HEK293T (cell line): ENCODE measurements at regions not wholly inside any gene's neighbourhood (a gene's known extent, or its start where the extent isn't known, plus 50 kb on each side); places are given as distances from the start of the nearest gene placed in this dataset.

ENCODE experiments used
- CTCF ChIA-PET: fragments of 350-600 bp; formaldehyde crosslinking; extraction: SDS; loops from one replicate; lab custom pipeline; 2021; ENCODE audit warnings: antibody characterized with exemption, inconsistent platforms; lab: Yijun Ruan, JAX
- POLR2A ChIA-PET: fragments of 350-600 bp; formaldehyde crosslinking; extraction: SDS; loops from one replicate; lab custom pipeline; 2020; ENCODE audit warnings: antibody characterized with exemption, inconsistent platforms; lab: Yijun Ruan, JAX
- DNase-seq: peaks from one replicate; pipeline ENCODE4 v3.0.0; 2012; ENCODE audit warnings: mixed read lengths; ENCODE audit errors: extremely low spot score
- ARNT ChIP-seq: fragments of 450-650 bp; IDR thresholded peaks from 2 replicates; pipeline ENCODE4 v1.6.1; 2017; ENCODE audit warnings: mild to moderate bottlenecking
- BHLHE40 ChIP-seq: fragments of 450-650 bp; IDR thresholded peaks from 2 replicates; pipeline ENCODE4 v1.6.1; 2016; ENCODE audit warnings: mild to moderate bottlenecking, moderate library complexity, borderline replicate concordance
- CTBP1 ChIP-seq: fragments of 450-650 bp; IDR thresholded peaks from 2 replicates; pipeline ENCODE4 v1.6.1; 2016; ENCODE audit warnings: borderline replicate concordance
- ELF4 ChIP-seq: fragments of 450-650 bp; IDR thresholded peaks from 2 replicates; pipeline ENCODE4 v1.6.1; 2017; ENCODE audit warnings: antibody characterized with exemption
- FOXA1 ChIP-seq: fragments of 450-650 bp; IDR thresholded peaks from 2 replicates; pipeline ENCODE4 v1.6.1; 2016; ENCODE audit warnings: mild to moderate bottlenecking
- FOXK2 ChIP-seq: fragments of 450-650 bp; IDR thresholded peaks from 2 replicates; pipeline ENCODE4 v1.6.1; 2016; ENCODE audit warnings: mild to moderate bottlenecking
- FOXM1 ChIP-seq: fragments of 450-650 bp; IDR thresholded peaks from 2 replicates; pipeline ENCODE4 v1.6.1; 2017; ENCODE audit warnings: mild to moderate bottlenecking, borderline replicate concordance
- HDGF ChIP-seq: fragments of 450-650 bp; IDR thresholded peaks from 2 replicates; pipeline ENCODE4 v1.6.1; 2017; ENCODE audit warnings: antibody characterized with exemption, borderline replicate concordance
- L3MBTL2 ChIP-seq: fragments of 450-650 bp; conservative IDR thresholded peaks from 2 replicates; pipeline ENCODE4 v1.6.1; 2016; ENCODE audit warnings: mild to moderate bottlenecking
- LEF1 ChIP-seq: fragments of 450-650 bp; IDR thresholded peaks from 2 replicates; pipeline ENCODE4 v1.6.1; 2017; ENCODE audit warnings: mild to moderate bottlenecking, borderline replicate concordance
- NFRKB ChIP-seq: fragments of 450-650 bp; IDR thresholded peaks from 2 replicates; pipeline ENCODE4 v1.6.1; 2016; ENCODE audit warnings: mild to moderate bottlenecking, moderate library complexity
- SP1 ChIP-seq: fragments of 450-650 bp; IDR thresholded peaks from 2 replicates; pipeline ENCODE4 v1.6.1; 2017
- SUZ12 ChIP-seq: fragments of 450-650 bp; IDR thresholded peaks from 2 replicates; pipeline ENCODE4 v1.6.1; 2016; ENCODE audit warnings: mild to moderate bottlenecking
- TARDBP ChIP-seq: fragments of 450-650 bp; IDR thresholded peaks from 2 replicates; pipeline ENCODE4 v1.6.1; 2016
- ZNF384 ChIP-seq: fragments of 450-650 bp; IDR thresholded peaks from 2 replicates; pipeline ENCODE4 v1.6.1; 2016
- TF ChIP-seq, protein P1 (sequence below): fragments of 450-650 bp; IDR thresholded peaks from 2 replicates; pipeline ENCODE4 v1.6.1; 2016

DNA sequence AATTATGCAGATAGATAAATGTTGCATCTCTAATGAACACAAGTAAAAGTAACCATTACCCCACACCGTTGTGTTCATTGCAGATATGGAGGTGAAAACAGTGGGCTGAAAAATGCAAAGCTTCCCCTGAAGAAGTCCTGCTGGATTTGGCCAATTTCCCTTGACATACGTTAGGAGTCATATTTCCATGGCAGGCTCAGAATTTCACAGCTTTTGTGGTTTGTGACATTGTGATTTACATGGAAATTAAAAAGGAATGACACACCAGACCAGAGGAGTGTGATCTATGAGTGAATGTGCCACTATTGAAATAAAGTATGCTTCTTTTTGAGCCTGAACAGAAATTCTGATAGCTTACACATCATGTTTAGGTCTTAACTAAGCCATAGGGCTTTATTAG, 221.1 kb upstream of the TMTC4 start:
- ChIA-PET CTCF (no interaction called here), POLR2A (no interaction called here)
- TF ChIP-seq ZNF384 (no peak), HDGF (no peak), SUZ12 (no peak), ELF4 (no peak), FOXK2 (no peak), LEF1 (no peak), FOXM1 (no peak), L3MBTL2 (no peak), ARNT (no peak), TARDBP (no peak), CTBP1 (no peak), SP1 (no peak), BHLHE40 (no peak), FOXA1 (no peak)
- TF ChIP-seq, protein P1, sequence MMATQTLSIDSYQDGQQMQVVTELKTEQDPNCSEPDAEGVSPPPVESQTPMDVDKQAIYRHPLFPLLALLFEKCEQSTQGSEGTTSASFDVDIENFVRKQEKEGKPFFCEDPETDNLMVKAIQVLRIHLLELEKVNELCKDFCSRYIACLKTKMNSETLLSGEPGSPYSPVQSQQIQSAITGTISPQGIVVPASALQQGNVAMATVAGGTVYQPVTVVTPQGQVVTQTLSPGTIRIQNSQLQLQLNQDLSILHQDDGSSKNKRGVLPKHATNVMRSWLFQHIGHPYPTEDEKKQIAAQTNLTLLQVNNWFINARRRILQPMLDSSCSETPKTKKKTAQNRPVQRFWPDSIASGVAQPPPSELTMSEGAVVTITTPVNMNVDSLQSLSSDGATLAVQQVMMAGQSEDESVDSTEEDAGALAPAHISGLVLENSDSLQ = no peak
- DNase-seq = no peak

DNA sequence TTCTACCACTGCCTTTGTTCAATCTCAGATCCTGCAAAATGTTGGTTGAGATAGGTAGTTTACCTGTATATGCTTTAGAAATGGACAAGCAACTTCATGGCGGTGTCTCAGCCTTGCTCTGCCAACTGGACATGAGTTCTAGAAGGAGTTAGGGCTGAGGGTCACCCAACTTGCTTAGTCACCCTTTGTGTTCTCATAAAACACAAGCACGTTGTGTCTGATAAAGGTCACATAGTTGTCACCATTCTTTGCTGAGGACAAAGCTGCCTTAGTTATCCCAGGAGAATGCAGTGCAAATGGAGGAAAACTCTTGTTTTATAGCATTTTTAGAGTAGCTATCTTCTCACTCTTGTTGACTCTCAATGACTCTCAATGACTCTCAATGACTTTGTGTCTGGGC, 218.4 kb upstream of the TMTC4 start:
- CTCF ChIA-PET = no interaction called here
- no peak for TF ChIP-seq L3MBTL2
- no peak for DNase-seq
- POLR2A ChIA-PET = no interaction called here

DNA sequence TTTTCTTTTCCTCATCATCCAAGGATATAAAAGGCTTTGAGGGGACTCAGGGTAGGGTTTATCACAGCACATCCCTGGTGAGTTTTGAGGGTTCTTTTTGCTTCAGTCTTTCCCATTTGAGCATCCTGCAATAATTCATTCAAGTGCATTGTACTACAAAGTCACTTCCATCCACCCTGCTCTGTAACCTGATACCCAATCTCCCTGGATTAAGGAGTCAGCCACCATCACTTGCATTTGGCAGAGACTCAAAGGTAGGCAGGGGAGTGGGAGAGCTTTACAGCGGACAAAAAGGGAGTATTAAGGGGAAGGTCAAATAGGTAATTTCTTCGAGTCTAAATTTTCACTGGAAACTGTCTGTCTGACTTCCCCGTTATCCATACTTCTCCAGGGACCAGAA, 216.1 kb upstream of the TMTC4 start:
- CTCF ChIA-PET = no interaction called here
- POLR2A ChIA-PET = no interaction called here
- no peak for TF ChIP-seq ZNF384
- TF ChIP-seq LEF1 = no peak
- no peak for TF ChIP-seq FOXA1
- TF ChIP-seq FOXK2 = no peak
- no peak for TF ChIP-seq HDGF
- no peak for TF ChIP-seq L3MBTL2
- no peak for TF ChIP-seq FOXM1
- TF ChIP-seq ARNT = no peak
- no peak for TF ChIP-seq SP1
- TF ChIP-seq BHLHE40 = no peak
- TF ChIP-seq TARDBP = no peak
- no peak for TF ChIP-seq ELF4
- TF ChIP-seq SUZ12 = no peak
- TF ChIP-seq, protein P1 = no peak
- DNase-seq = no peak

DNA sequence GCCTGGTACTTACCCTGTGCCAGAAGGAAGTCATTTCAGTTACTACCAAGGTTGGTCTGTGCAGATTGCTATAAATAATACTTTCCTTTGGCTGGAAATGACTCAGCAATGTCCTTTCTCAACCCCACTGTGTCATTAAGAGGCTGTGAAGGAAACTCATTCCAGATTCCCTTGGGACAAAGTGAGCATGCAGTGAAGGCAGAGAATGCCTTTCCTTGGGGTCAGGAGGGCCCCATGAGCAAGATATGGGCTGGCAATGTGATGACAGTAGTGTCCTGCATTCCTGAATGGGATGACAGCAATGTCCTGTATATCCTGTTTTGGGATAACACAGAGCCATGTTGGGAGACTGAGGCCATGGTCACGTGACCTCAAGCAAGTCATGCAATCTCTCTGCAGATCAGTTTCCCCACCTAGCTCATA, 213.1 kb upstream of the TMTC4 start:
- ChIA-PET POLR2A (no interaction called here), CTCF (no interaction called here)
- TF ChIP-seq FOXA1 = no peak
- no peak for TF ChIP-seq NFRKB
- TF ChIP-seq, protein P1 = no peak
- TF ChIP-seq ARNT = no peak
- no peak for DNase-seq

DNA sequence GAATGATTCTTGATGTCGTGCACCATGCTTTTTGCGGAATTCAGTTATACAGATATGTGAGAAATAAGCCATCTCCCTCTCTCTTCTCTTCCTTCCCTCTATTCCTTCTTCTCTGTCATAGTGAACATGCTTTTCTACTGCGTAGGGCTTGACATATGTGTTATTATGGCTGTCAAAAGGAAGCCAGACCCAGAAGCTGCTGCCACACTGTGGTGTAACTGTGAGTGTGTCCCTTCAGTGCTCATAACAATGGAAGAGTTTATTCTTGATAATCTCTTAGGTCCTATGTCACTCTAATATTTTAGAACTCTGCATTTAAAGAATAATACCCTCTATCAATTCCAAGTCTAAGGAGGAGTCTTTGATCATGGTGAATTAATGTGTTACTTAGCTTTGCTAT, 208.9 kb upstream of the TMTC4 start:
- DNase-seq = no peak
- POLR2A ChIA-PET = no interaction called here
- CTCF ChIA-PET = no interaction called here
- TF ChIP-seq FOXA1 (no peak), ELF4 (no peak), ZNF384 (no peak), SP1 (no peak), NFRKB (no peak), ARNT (no peak), TARDBP (no peak), SUZ12 (no peak), FOXM1 (no peak), FOXK2 (no peak), L3MBTL2 (no peak), LEF1 (no peak), CTBP1 (no peak)
- TF ChIP-seq, protein P1 = no peak

DNA sequence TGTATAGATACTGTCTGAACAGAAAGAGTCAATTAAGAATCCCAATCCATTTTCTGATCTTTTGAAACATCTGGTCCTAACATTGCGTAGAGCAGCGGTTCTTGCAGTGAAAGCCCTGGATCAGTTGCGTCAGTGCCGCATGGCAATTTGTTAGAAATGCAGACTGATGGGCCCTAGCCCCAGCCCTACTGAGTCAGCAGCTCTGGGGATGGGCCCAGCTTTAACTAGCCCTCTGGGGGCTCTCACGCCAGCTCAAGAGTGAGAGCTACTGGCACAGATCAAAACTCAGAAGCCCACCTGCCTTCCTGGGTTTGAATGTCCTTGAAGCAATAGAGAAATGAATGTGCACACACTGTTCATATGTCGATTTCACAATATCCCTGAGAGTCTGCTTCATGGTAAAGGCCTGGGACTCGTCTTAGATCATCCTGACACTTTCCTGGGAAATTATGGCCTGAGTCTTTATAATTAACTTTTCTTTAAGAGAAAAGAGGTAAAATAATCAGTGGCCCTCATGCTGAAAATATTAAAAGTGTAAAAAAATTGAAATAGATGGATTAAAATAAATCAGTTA, 206.8 kb upstream of the TMTC4 start:
- no peak for DNase-seq
- ChIA-PET CTCF (no interaction called here), POLR2A (no interaction called here)
- TF ChIP-seq, protein P1 = no peak
- TF ChIP-seq ELF4 (no peak), FOXK2 (no peak), CTBP1 (no peak), SP1 (no peak), SUZ12 (no peak), BHLHE40 (no peak), ZNF384 (no peak), L3MBTL2 (no peak)
